GM21390 (cell line): ENCODE measurements at regions not wholly inside any gene's neighbourhood (a gene's known extent, or its start where the extent isn't known, plus 50 kb on each side); places are given as distances from the start of the nearest gene placed in this dataset.

Experiments used
- ATAC-seq: cut with Tn5 transposase; IDR thresholded peaks from one replicate; pipeline ENCODE4 v1.9.1; 2021; ENCODE audit not compliant: unreplicated experiment

GRCh38 chr11:10932976-10933375, 75.1 kb upstream of the ZBED5 start:
- no peak for ATAC-seq

GRCh38 chr11:10931761-10932670, 74.2 kb upstream of the ZBED5 start:
- no peak for ATAC-seq

- ATAC-seq, result no peak
Observed at GRCh38 chr11:10930972-10931760, 73.3 kb upstream of the ZBED5 start.

- ATAC-seq, result no peak
Observed at GRCh38 chr11:10930224-10930971, 72.5 kb upstream of the ZBED5 start.

- ATAC-seq, result no peak
Observed at GRCh38 chr11:10927538-10927937, 69.7 kb upstream of the ZBED5 start.

GRCh38 chr11:10926801-10927211, 69.0 kb upstream of the ZBED5 start:
- ATAC-seq, result no peak

GRCh38 chr11:10925149-10925926, 67.5 kb upstream of the ZBED5 start:
- ATAC-seq, result no peak

GRCh38 chr11:10923882-10924281, 66.0 kb upstream of the ZBED5 start:
- no peak for ATAC-seq

- no peak for ATAC-seq
Observed at GRCh38 chr11:10922892-10923291, 65.0 kb upstream of the ZBED5 start.

- no peak for ATAC-seq
Observed at GRCh38 chr11:10920875-10921274, 63.0 kb upstream of the ZBED5 start.

- ATAC-seq, result no peak
Observed at GRCh38 chr11:10920205-10920604, 62.4 kb upstream of the ZBED5 start.

GRCh38 chr11:10918698-10919097, 60.8 kb upstream of the ZBED5 start:
- ATAC-seq, result no peak

GRCh38 chr11:10918275-10918674, 60.4 kb upstream of the ZBED5 start:
- ATAC-seq, result no peak

- no peak for ATAC-seq
Observed at GRCh38 chr11:10917802-10918201, 59.9 kb upstream of the ZBED5 start.

- ATAC-seq, result no peak
Observed at GRCh38 chr11:10916665-10917064, 58.8 kb upstream of the ZBED5 start.

- no peak for ATAC-seq
Observed at GRCh38 chr11:10914050-10914449, 56.2 kb upstream of the ZBED5 start.

GRCh38 chr11:10913075-10913474, 55.2 kb upstream of the ZBED5 start:
- ATAC-seq, result no peak

- ATAC-seq, result no peak
Observed at GRCh38 chr11:10911907-10912306, 54.1 kb upstream of the ZBED5 start.

GRCh38 chr11:10909141-10909883, 51.5 kb upstream of the ZBED5 start:
- no peak for ATAC-seq
